Endothelial cell of umbilical vein (primary cell): ENCODE measurements at regions not wholly inside any gene's neighbourhood (a gene's known extent, or its start where the extent isn't known, plus 50 kb on each side); places are given as distances from the start of the nearest gene placed in this dataset.

Source experiments
- BruUV-seq: library from RNA; stranded (reverse); fragments of 400-500 nt; replicated peaks from 2 replicates; lab custom pipeline; 2021; lab: Mats Ljungman, UMichigan
- CTCF ChIA-PET: fragments of 300-600, 350-600 bp; sonication (Branson Sonifier 250); formaldehyde crosslinking; loops from one replicate; lab custom pipeline; 2021; ENCODE audit warnings: antibody characterized with exemption, inconsistent platforms; lab: Charles Lee
- POLR2A ChIA-PET: fragments of 300-600, 350-600 bp; sonication (Branson Sonifier 250); formaldehyde crosslinking; loops from one replicate; lab custom pipeline; 2021; ENCODE audit warnings: antibody characterized with exemption, inconsistent platforms; lab: Charles Lee
- DNase-seq: peaks from one replicate; pipeline ENCODE4 v3.0.0-alpha.2; 2011; ENCODE audit warnings: low read depth, low spot score
- FAIRE-seq: peaks from 2 replicates; lab custom pipeline; 2011; peaks lifted over from hg19 to GRCh38; lab: Jason Lieb, UNC
- H2AFZ ChIP-seq: 2 replicates; pipeline ENCODE4 v1.6.0; 2012; ENCODE audit warnings: low read depth, low read length, control low read depth, inconsistent platforms
- H3K27ac ChIP-seq: 2 replicates; pipeline ENCODE4 v1.5.1; 2011; ENCODE audit warnings: low read depth, mild to moderate bottlenecking, control low read depth, low read length, moderate library complexity; ENCODE audit not compliant: insufficient read depth
- H3K27me3 ChIP-seq, 2 experiments: 2 replicates each; pipeline versions ENCODE4 v1.6.0 to v1.6.1; 2011; ENCODE audit warnings: low read length in 2 of 2, mixed read lengths in 1 of 2; ENCODE audit not compliant: control insufficient read depth in 2 of 2, insufficient read depth in 2 of 2
- H3K36me3 ChIP-seq, 2 experiments: 2 replicates in 1 of 2; 3 replicates in 1 of 2; pipeline ENCODE4 v1.5.1; 2011; ENCODE audit warnings: low read length in 2 of 2, mild to moderate bottlenecking in 1 of 2, moderate library complexity in 1 of 2; ENCODE audit not compliant: control insufficient read depth in 2 of 2, insufficient read depth in 2 of 2; ENCODE audit errors: extremely low read depth in 1 of 2
- H3K4me1 ChIP-seq: 3 replicates; pipeline ENCODE4 v1.5.1; 2011; ENCODE audit warnings: mild to moderate bottlenecking, low read length; ENCODE audit not compliant: control insufficient read depth, insufficient read depth; ENCODE audit errors: extremely low read depth
- H3K4me2 ChIP-seq: 2 replicates; pipeline ENCODE4 v1.6.1; 2011; ENCODE audit warnings: low read length, control low read depth, mixed read lengths; ENCODE audit not compliant: insufficient read depth
- H3K4me3 ChIP-seq, 3 experiments: fragments of 200-600 bp in 1 of 3; sonication (generic), shearing (Covaris generic) in 1 of 3; replicated peaks in 1 of 3; 2 replicates each; pipeline ENCODE4 v1.5.1; 2011 to 2016; ENCODE audit warnings: control low read depth in 3 of 3, low read length in 3 of 3, mild to moderate bottlenecking in 2 of 3, inconsistent platforms in 1 of 3, low read depth in 1 of 3, moderate library complexity in 1 of 3; ENCODE audit not compliant: insufficient read depth in 1 of 3
- H3K79me2 ChIP-seq: 2 replicates; pipeline ENCODE4 v1.6.0; 2012; ENCODE audit warnings: low read length, inconsistent platforms; ENCODE audit not compliant: control insufficient read depth, insufficient read depth
- H3K9ac ChIP-seq: replicated peaks from 2 replicates; pipeline ENCODE3; 2011; ENCODE audit warnings: low read length, control low read depth; ENCODE audit not compliant: insufficient read depth; ENCODE audit errors: extremely low read depth
- H3K9me1 ChIP-seq: replicated peaks from 3 replicates; pipeline ENCODE4 v1.6.0; 2011; ENCODE audit warnings: mild to moderate bottlenecking, low read length; ENCODE audit not compliant: control insufficient read depth, insufficient read depth; ENCODE audit errors: extremely low read depth
- H3K9me3 ChIP-seq: replicated peaks from 2 replicates; pipeline ENCODE4 v1.5.1; 2012; ENCODE audit warnings: low read length, inconsistent platforms; ENCODE audit not compliant: control insufficient read depth, insufficient read depth
- H4K20me1 ChIP-seq: replicated peaks from 2 replicates; pipeline ENCODE3; 2011; ENCODE audit warnings: mild to moderate bottlenecking, low read length; ENCODE audit not compliant: control insufficient read depth, insufficient read depth; ENCODE audit errors: extremely low read depth
- EZH2 ChIP-seq: IDR thresholded peaks from 2 replicates; pipeline ENCODE4 v1.6.1; 2012; ENCODE audit warnings: borderline replicate concordance, low read depth, mild to moderate bottlenecking, moderate library complexity, low read length, inconsistent platforms; ENCODE audit not compliant: severe bottlenecking
- FOS ChIP-seq: IDR thresholded peaks from 2 replicates; pipeline ENCODE4 v1.6.1; 2011; ENCODE audit warnings: mild to moderate bottlenecking, low read length, moderate library complexity, borderline replicate concordance; ENCODE audit not compliant: insufficient read depth
- GATA2 ChIP-seq: IDR thresholded peaks from 2 replicates; pipeline ENCODE4 v1.7.0; 2011; ENCODE audit warnings: low read depth, mild to moderate bottlenecking, moderate library complexity, mixed read lengths, low read length; ENCODE audit not compliant: insufficient read length, insufficient read depth
- JUN ChIP-seq: IDR thresholded peaks from 2 replicates; pipeline ENCODE4 v1.6.1; 2011; ENCODE audit warnings: borderline replicate concordance, low read depth; ENCODE audit not compliant: insufficient read length, insufficient read depth
- MYC ChIP-seq: IDR thresholded peaks from one replicate; pipeline ENCODE4 v1.6.1; 2011; ENCODE audit warnings: mild to moderate bottlenecking, low read depth, low read length
- POLR2A ChIP-seq: IDR thresholded peaks from 2 replicates; pipeline ENCODE4 v1.6.1; 2012; ENCODE audit warnings: low read depth, mild to moderate bottlenecking, control low read depth, low read length
- POLR2AphosphoS5 ChIP-seq: IDR thresholded peaks from 2 replicates; pipeline ENCODE4 v1.6.1; 2012; ENCODE audit warnings: low read depth, mild to moderate bottlenecking, control low read depth, low read length, moderate library complexity; ENCODE audit not compliant: insufficient read depth
- dilution Hi-C: fragments of 300-500 bp; cut with MboI; formaldehyde crosslinking; loops from one replicate; pipeline ENCODE4 v1.15.0; 2019; ENCODE audit warnings: low sequenced_read_pairs; ENCODE audit not compliant: extremely low pct_ligation_motif_present
- intact Hi-C: fragments of 100-400 bp; cut with micrococcal nuclease; formaldehyde crosslinking; loops from one replicate; pipeline ENCODE4 v1.10.0; 2022
- TF ChIP-seq, protein P1 (sequence below): IDR thresholded peaks from 2 replicates; pipeline ENCODE4 v1.6.1; 2011; ENCODE audit not compliant: insufficient read depth, insufficient read length
- TF ChIP-seq, protein P2 (sequence below), 2 donors: IDR thresholded peaks; 1 replicate in 1 of 2; 2 replicates in 1 of 2; pipeline ENCODE4 v1.5.1; 2011; ENCODE audit warnings: low read length in 2 of 2, mild to moderate bottlenecking in 2 of 2, moderate library complexity in 2 of 2, control low read depth in 1 of 2, inconsistent platforms in 1 of 2, low read depth in 1 of 2; ENCODE audit not compliant: insufficient read depth in 1 of 2; ENCODE audit errors: extremely low read depth in 1 of 2

DNA sequence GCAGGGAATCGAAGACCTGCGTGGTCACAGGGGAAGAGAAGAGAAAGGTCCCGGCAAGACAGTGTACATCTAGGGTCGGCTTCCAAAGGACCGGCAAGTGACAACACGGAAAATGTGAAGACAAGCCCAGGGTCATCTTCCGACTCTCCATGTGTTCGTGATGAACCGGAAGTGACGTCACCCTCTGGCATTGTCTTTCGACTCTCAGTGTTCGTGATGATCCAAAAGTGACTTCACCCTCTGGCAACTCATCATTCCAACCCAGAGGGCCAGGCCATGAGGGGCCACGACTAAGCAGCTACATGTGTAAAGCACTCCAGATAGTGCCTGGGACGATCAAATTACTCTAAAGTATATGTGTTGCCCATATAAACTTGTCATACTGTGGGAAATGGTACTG, 290.8 kb downstream of the THBS2 start:
- Histone ChIP-seq H3K27ac (no peak overlapping the region), H3K9ac (no peak overlapping the region), H3K9me1 (no peaks in the 10 kb centered on the region), H3K4me2 (no peak overlapping the region), H3K4me1 (no peaks in the 10 kb centered on the region), H2AFZ (no peak overlapping the region), H3K4me3 (no peak overlapping the region), H3K36me3 (no peaks in the 10 kb centered on the region), H4K20me1 (no peaks in the 10 kb centered on the region), H3K9me3 (no peaks in the 10 kb centered on the region), H3K27me3 (no peaks in the 10 kb centered on the region), H3K79me2 (no peaks in the 10 kb centered on the region)
- FAIRE-seq (no peak), DNase-seq (no peak)
- BruUV-seq: no TSS peak
- ChIA-PET CTCF (no interaction called here), POLR2A (no interaction called here)
- dilution Hi-C loops (no loop called here), intact Hi-C loops (no loop called here)
- TF ChIP-seq MYC (no peak), FOS (no peak), POLR2AphosphoS5 (no peak), GATA2 (no peak), POLR2A (no peak), JUN (no peak), EZH2 (no peak)
- TF ChIP-seq, protein P1, sequence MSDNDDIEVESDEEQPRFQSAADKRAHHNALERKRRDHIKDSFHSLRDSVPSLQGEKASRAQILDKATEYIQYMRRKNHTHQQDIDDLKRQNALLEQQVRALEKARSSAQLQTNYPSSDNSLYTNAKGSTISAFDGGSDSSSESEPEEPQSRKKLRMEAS: no peak
- TF ChIP-seq, protein P2, sequence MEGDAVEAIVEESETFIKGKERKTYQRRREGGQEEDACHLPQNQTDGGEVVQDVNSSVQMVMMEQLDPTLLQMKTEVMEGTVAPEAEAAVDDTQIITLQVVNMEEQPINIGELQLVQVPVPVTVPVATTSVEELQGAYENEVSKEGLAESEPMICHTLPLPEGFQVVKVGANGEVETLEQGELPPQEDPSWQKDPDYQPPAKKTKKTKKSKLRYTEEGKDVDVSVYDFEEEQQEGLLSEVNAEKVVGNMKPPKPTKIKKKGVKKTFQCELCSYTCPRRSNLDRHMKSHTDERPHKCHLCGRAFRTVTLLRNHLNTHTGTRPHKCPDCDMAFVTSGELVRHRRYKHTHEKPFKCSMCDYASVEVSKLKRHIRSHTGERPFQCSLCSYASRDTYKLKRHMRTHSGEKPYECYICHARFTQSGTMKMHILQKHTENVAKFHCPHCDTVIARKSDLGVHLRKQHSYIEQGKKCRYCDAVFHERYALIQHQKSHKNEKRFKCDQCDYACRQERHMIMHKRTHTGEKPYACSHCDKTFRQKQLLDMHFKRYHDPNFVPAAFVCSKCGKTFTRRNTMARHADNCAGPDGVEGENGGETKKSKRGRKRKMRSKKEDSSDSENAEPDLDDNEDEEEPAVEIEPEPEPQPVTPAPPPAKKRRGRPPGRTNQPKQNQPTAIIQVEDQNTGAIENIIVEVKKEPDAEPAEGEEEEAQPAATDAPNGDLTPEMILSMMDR (IDR thresholded peaks at IDR 0.05; ENCODE audit: extremely low read depth in 1 of 2, insufficient read depth in 1 of 2, low read depth in 1 of 2, low read length in 2 of 2): no peak
